ENCODE measurements at regions not wholly inside any gene's neighbourhood (a gene's known extent, or its start where the extent isn't known, plus 50 kb on each side); places are given as distances from the start of the nearest gene placed in this dataset.
"Not testable (repeated sequence)": the region's sequence is repeated elsewhere in the genome, so short reads cannot be mapped to it uniquely, and the experiment has no call there.

- no peaks in the 10 kb centered on the region for H3K9me3 ChIP-seq (ENCODE audit: control insufficient read depth, low read length)
- no peaks in the 10 kb centered on the region for H3K36me3 ChIP-seq (ENCODE audit: control insufficient read depth, insufficient read depth, low read length)
- DNase-seq = no peak
- no peak overlapping the region for H3K4me3 ChIP-seq (ENCODE audit: insufficient read depth, low read depth, low read length, poor library complexity, severe bottlenecking)
- H3K27ac ChIP-seq (ENCODE audit: insufficient read depth, low read length, poor library complexity, severe bottlenecking) = no peak overlapping the region
- H3K4me1 ChIP-seq (ENCODE audit: control insufficient read depth, insufficient read depth, low read length, poor library complexity, severe bottlenecking) = no peaks in the 10 kb centered on the region
- H3K27me3 ChIP-seq (replicated peaks; ENCODE audit: control insufficient read depth, insufficient read depth, low read length, poor library complexity, severe bottlenecking) = no peaks in the 10 kb centered on the region
Measured at GRCh38 chr3:124149081-124149480, 157.2 kb upstream of the ROPN1 start.

DNA sequence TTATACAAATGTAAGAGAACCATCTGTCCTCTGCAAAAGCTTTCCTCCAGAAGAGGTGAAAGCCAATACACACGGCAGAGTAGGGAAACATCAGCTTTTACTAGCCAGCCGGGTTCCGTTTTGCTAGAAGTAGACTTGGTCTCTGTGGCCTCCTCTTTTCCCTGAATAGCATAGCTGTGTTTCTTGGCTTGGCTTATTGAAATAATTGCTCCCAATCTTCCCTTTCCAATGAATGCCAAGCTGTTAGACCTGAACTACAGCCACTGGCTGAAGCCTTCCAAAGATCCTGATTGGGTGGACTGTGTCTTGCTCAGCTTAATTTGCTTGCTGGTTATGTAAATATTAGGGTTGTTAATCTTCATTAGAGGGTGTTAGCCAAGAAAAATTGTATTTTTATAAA lies 157.8 kb upstream of the ROPN1 start:
- H3K9me3 ChIP-seq (ENCODE audit: control insufficient read depth, low read length) = no peaks in the 10 kb centered on the region
- no peaks in the 10 kb centered on the region for H3K4me1 ChIP-seq (ENCODE audit: control insufficient read depth, insufficient read depth, low read length, poor library complexity, severe bottlenecking)
- no peak overlapping the region for H3K4me3 ChIP-seq (ENCODE audit: insufficient read depth, low read depth, low read length, poor library complexity, severe bottlenecking)
- H3K27me3 ChIP-seq (replicated peaks; ENCODE audit: control insufficient read depth, insufficient read depth, low read length, poor library complexity, severe bottlenecking) = no peaks in the 10 kb centered on the region
- no peak overlapping the region for H3K27ac ChIP-seq (ENCODE audit: insufficient read depth, low read length, poor library complexity, severe bottlenecking)
- no peaks in the 10 kb centered on the region for H3K36me3 ChIP-seq (ENCODE audit: control insufficient read depth, insufficient read depth, low read length)
- no peak for DNase-seq

GRCh38 chr3:124152891-124153290 lies 161.0 kb upstream of the ROPN1 start:
- H3K4me1 ChIP-seq (ENCODE audit: control insufficient read depth, insufficient read depth, low read length, poor library complexity, severe bottlenecking); H3K4me3 ChIP-seq (ENCODE audit: insufficient read depth, low read depth, low read length, poor library complexity, severe bottlenecking); H3K36me3 ChIP-seq (ENCODE audit: control insufficient read depth, insufficient read depth, low read length); H3K27me3 ChIP-seq (replicated peaks; ENCODE audit: control insufficient read depth, insufficient read depth, low read length, poor library complexity, severe bottlenecking); H3K27ac ChIP-seq (ENCODE audit: insufficient read depth, low read length, poor library complexity, severe bottlenecking); DNase-seq; H3K9me3 ChIP-seq (ENCODE audit: control insufficient read depth, low read length): not testable (repeated sequence)

- no peak for DNase-seq
- H3K4me3 ChIP-seq (ENCODE audit: insufficient read depth, low read depth, low read length, poor library complexity, severe bottlenecking) = no peak overlapping the region
- H3K27ac ChIP-seq (ENCODE audit: insufficient read depth, low read length, poor library complexity, severe bottlenecking) = no peak overlapping the region
- H3K9me3 ChIP-seq (ENCODE audit: control insufficient read depth, low read length) = no peaks in the 10 kb centered on the region
- H3K4me1 ChIP-seq (ENCODE audit: control insufficient read depth, insufficient read depth, low read length, poor library complexity, severe bottlenecking) = no peaks in the 10 kb centered on the region
- no peaks in the 10 kb centered on the region for H3K36me3 ChIP-seq (ENCODE audit: control insufficient read depth, insufficient read depth, low read length)
- H3K27me3 ChIP-seq (replicated peaks; ENCODE audit: control insufficient read depth, insufficient read depth, low read length, poor library complexity, severe bottlenecking) = peaks cover 5% of the 10 kb centered on the region
Measured at GRCh38 chr3:124156866-124157712, 165.2 kb upstream of the ROPN1 start.

DNA sequence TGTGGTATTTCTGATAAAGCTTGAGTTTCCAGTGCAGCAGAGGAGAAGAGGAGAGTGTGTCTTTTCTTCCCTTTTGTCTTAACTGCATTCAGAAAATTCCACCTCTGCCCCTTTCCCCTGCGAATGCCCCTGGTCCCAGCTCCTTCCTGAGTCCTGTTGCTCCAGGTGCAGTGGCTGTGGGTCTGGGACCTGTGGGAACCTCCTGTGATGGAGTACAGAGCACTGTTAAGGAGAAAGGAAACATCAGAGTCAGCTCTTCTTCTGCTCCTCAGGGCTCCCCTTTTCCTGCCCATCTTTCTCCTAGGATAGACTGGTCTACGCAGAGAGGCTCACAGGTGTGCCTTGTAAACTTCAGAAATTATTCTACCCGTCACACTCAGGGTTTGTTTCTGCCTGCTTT lies 165.8 kb upstream of the ROPN1 start:
- Histone ChIP-seq H3K4me3 (ENCODE audit: insufficient read depth, low read depth, low read length, poor library complexity, severe bottlenecking) (no peak overlapping the region), H3K27ac (ENCODE audit: insufficient read depth, low read length, poor library complexity, severe bottlenecking) (no peak overlapping the region), H3K36me3 (ENCODE audit: control insufficient read depth, insufficient read depth, low read length) (no peaks in the 10 kb centered on the region), H3K9me3 (ENCODE audit: control insufficient read depth, low read length) (no peaks in the 10 kb centered on the region), H3K4me1 (ENCODE audit: control insufficient read depth, insufficient read depth, low read length, poor library complexity, severe bottlenecking) (no peaks in the 10 kb centered on the region), H3K27me3 (replicated peaks; ENCODE audit: control insufficient read depth, insufficient read depth, low read length, poor library complexity, severe bottlenecking) (peaks cover 5% of the 10 kb centered on the region)
- DNase-seq = no peak

DNA sequence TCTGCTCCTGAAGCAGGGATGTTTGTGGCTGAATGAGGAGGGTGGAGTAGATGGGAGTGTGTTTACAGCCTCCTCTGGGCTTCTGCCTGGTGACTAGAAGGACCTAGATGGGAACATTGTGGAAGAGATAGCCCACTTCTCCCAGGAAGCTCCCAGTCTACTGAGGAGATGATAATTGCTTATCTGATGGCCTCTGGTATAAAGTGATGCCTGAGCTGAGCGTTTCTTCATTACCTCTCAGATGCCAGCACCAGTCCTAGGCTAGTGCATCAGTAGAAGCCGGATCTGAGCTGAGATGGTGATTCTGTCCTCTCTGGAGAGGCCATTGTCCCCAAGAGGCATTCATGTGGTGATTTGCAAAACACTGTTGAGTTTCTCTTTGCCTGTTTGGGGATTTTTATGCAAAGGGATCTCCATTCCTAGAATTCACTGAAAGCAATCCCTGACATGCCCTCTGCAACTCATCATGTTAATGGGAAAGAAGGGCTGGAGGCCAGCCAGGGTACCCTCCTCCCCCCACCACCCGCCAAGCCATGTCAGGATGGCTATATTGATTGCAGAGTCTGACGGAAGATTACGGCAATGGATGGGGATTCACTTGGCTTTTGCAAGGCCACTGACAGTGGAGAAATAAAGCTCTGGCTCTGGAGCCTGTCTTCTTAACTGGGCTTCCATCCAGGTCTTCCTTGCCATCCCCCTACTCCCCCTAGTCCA lies 166.4 kb upstream of the ROPN1 start:
- no peak overlapping the region for H3K4me3 ChIP-seq (ENCODE audit: insufficient read depth, low read depth, low read length, poor library complexity, severe bottlenecking)
- H3K27me3 ChIP-seq (replicated peaks; ENCODE audit: control insufficient read depth, insufficient read depth, low read length, poor library complexity, severe bottlenecking) = peaks cover 5% of the 10 kb centered on the region
- no peak overlapping the region for H3K27ac ChIP-seq (ENCODE audit: insufficient read depth, low read length, poor library complexity, severe bottlenecking)
- DNase-seq = no peak
- no peaks in the 10 kb centered on the region for H3K36me3 ChIP-seq (ENCODE audit: control insufficient read depth, insufficient read depth, low read length)
- H3K9me3 ChIP-seq (ENCODE audit: control insufficient read depth, low read length) = no peaks in the 10 kb centered on the region
- no peaks in the 10 kb centered on the region for H3K4me1 ChIP-seq (ENCODE audit: control insufficient read depth, insufficient read depth, low read length, poor library complexity, severe bottlenecking)

DNA sequence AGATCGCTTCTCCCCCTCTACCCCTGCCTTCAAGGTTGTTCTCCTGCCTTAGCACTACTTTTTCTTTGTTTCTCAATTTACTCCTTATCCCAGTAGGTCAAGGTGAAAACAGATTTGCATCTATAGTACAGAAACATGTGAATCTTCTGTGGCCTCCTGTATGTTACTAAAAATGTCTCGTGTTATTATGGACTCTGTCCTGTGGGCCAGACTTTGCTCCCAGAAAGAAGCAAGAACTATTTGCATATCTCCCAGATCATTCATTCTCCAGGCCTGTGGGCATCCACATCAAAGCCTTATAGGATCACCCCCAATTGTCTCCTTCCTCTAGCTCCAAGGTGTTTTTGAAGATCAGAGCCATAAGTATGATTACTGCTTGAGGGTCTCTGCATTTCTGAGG lies 169.5 kb upstream of the ROPN1 start:
- DNase-seq = no peak
- Histone ChIP-seq H3K4me1 (ENCODE audit: control insufficient read depth, insufficient read depth, low read length, poor library complexity, severe bottlenecking) (no peaks in the 10 kb centered on the region), H3K27ac (ENCODE audit: insufficient read depth, low read length, poor library complexity, severe bottlenecking) (no peak overlapping the region), H3K4me3 (ENCODE audit: insufficient read depth, low read depth, low read length, poor library complexity, severe bottlenecking) (no peak overlapping the region), H3K9me3 (ENCODE audit: control insufficient read depth, low read length) (no peaks in the 10 kb centered on the region), H3K36me3 (ENCODE audit: control insufficient read depth, insufficient read depth, low read length) (no peaks in the 10 kb centered on the region), H3K27me3 (replicated peaks; ENCODE audit: control insufficient read depth, insufficient read depth, low read length, poor library complexity, severe bottlenecking) (peaks cover 5% of the 10 kb centered on the region)

- no peaks in the 10 kb centered on the region for H3K4me1 ChIP-seq (ENCODE audit: control insufficient read depth, insufficient read depth, low read length, poor library complexity, severe bottlenecking)
- no peak for DNase-seq
- no peak overlapping the region for H3K27ac ChIP-seq (ENCODE audit: insufficient read depth, low read length, poor library complexity, severe bottlenecking)
- H3K27me3 ChIP-seq (replicated peaks; ENCODE audit: control insufficient read depth, insufficient read depth, low read length, poor library complexity, severe bottlenecking) = peaks cover 2% of the 10 kb centered on the region
- H3K9me3 ChIP-seq (ENCODE audit: control insufficient read depth, low read length) = no peaks in the 10 kb centered on the region
- no peak overlapping the region for H3K4me3 ChIP-seq (ENCODE audit: insufficient read depth, low read depth, low read length, poor library complexity, severe bottlenecking)
- H3K36me3 ChIP-seq (ENCODE audit: control insufficient read depth, insufficient read depth, low read length) = no peaks in the 10 kb centered on the region
Measured at GRCh38 chr3:124163689-124164088, 171.8 kb upstream of the ROPN1 start.

- H3K4me3 ChIP-seq (ENCODE audit: insufficient read depth, low read depth, low read length, poor library complexity, severe bottlenecking) = no peak overlapping the region
- no peaks in the 10 kb centered on the region for H3K27me3 ChIP-seq (replicated peaks; ENCODE audit: control insufficient read depth, insufficient read depth, low read length, poor library complexity, severe bottlenecking)
- H3K9me3 ChIP-seq (ENCODE audit: control insufficient read depth, low read length) = no peaks in the 10 kb centered on the region
- H3K4me1 ChIP-seq (ENCODE audit: control insufficient read depth, insufficient read depth, low read length, poor library complexity, severe bottlenecking) = no peaks in the 10 kb centered on the region
- H3K27ac ChIP-seq (ENCODE audit: insufficient read depth, low read length, poor library complexity, severe bottlenecking) = no peak overlapping the region
- H3K36me3 ChIP-seq (ENCODE audit: control insufficient read depth, insufficient read depth, low read length) = no peaks in the 10 kb centered on the region
- DNase-seq = no peak
Measured at GRCh38 chr3:124168271-124168670, 176.3 kb upstream of the ROPN1 start.

GRCh38 chr3:124172283-124172682 lies 180.4 kb upstream of the ROPN1 start:
- no peak overlapping the region for H3K4me3 ChIP-seq (ENCODE audit: insufficient read depth, low read depth, low read length, poor library complexity, severe bottlenecking)
- DNase-seq = no peak
- no peaks in the 10 kb centered on the region for H3K9me3 ChIP-seq (ENCODE audit: control insufficient read depth, low read length)
- H3K36me3 ChIP-seq (ENCODE audit: control insufficient read depth, insufficient read depth, low read length) = no peaks in the 10 kb centered on the region
- H3K27me3 ChIP-seq (replicated peaks; ENCODE audit: control insufficient read depth, insufficient read depth, low read length, poor library complexity, severe bottlenecking) = no peaks in the 10 kb centered on the region
- H3K27ac ChIP-seq (ENCODE audit: insufficient read depth, low read length, poor library complexity, severe bottlenecking) = no peak overlapping the region
- no peaks in the 10 kb centered on the region for H3K4me1 ChIP-seq (ENCODE audit: control insufficient read depth, insufficient read depth, low read length, poor library complexity, severe bottlenecking)

All from effector memory CD4-positive, alpha-beta T cell (primary cell).